HG03460 (cell line): ENCODE measurements at regions not wholly inside any gene's neighbourhood (a gene's known extent, or its start where the extent isn't known, plus 50 kb on each side); places are given as distances from the start of the nearest gene placed in this dataset.
"Not testable (repeated sequence)": the region's sequence is repeated elsewhere in the genome, so short reads cannot be mapped to it uniquely, and the experiment has no call there.

Experiments
- ATAC-seq: cut with Tn5 transposase; IDR thresholded peaks from one replicate; pipeline ENCODE4 v1.9.1; 2021; ENCODE audit not compliant: unreplicated experiment

- peak; percentile 79 for ATAC-seq
Observed at GRCh38 chrX:109782994-109783700, 50.1 kb upstream of the ACSL4 start.

- no peak for ATAC-seq
Observed at GRCh38 chrX:109783701-109784079, 50.6 kb upstream of the ACSL4 start.

GRCh38 chrX:109785053-109785452 lies 52.0 kb upstream of the ACSL4 start:
- no peak for ATAC-seq

- not testable (repeated sequence) for ATAC-seq
Observed at GRCh38 chrX:109790511-109790910, 57.5 kb upstream of the ACSL4 start.

GRCh38 chrX:109793191-109793590 lies 60.1 kb upstream of the ACSL4 start:
- no peak for ATAC-seq

- ATAC-seq, result no peak
Observed at GRCh38 chrX:109795682-109796081, 62.6 kb upstream of the ACSL4 start.

- ATAC-seq, result no peak
Observed at GRCh38 chrX:109797311-109797975, 64.4 kb upstream of the ACSL4 start.

GRCh38 chrX:109812236-109812635 lies 79.2 kb upstream of the ACSL4 start:
- no peak for ATAC-seq

- ATAC-seq, result no peak
Observed at GRCh38 chrX:109813236-109813635, 80.2 kb upstream of the ACSL4 start.

- no peak for ATAC-seq
Observed at GRCh38 chrX:109818976-109819375, 85.9 kb upstream of the ACSL4 start.

GRCh38 chrX:109822861-109823260 lies 89.8 kb upstream of the ACSL4 start:
- no peak for ATAC-seq

GRCh38 chrX:109826954-109827708 lies 94.1 kb upstream of the ACSL4 start:
- ATAC-seq, result no peak

GRCh38 chrX:109827772-109828171 lies 94.7 kb upstream of the ACSL4 start:
- ATAC-seq, result no peak

- ATAC-seq, result peak; percentile 5
Observed at GRCh38 chrX:109830157-109830703, 97.2 kb upstream of the ACSL4 start.

GRCh38 chrX:109830704-109831206 lies 97.7 kb upstream of the ACSL4 start:
- ATAC-seq, result peak; percentile 85

GRCh38 chrX:109831326-109831985 lies 98.4 kb upstream of the ACSL4 start:
- ATAC-seq, result no peak

- no peak for ATAC-seq
Observed at GRCh38 chrX:109839694-109840567, 106.9 kb upstream of the ACSL4 start.

GRCh38 chrX:109840585-109840984 lies 107.5 kb upstream of the ACSL4 start:
- ATAC-seq, result no peak

- ATAC-seq, result no peak
Observed at GRCh38 chrX:109841257-109841656, 108.2 kb upstream of the ACSL4 start.
